GM12873 (cell line): ENCODE measurements at regions not wholly inside any gene's neighbourhood (a gene's known extent, or its start where the extent isn't known, plus 50 kb on each side); places are given as distances from the start of the nearest gene placed in this dataset.

Source experiments
- CTCF ChIP-seq: IDR thresholded peaks from 2 replicates; pipeline ENCODE4 v1.5.1; 2012; ENCODE audit warnings: low read depth, mild to moderate bottlenecking, moderate library complexity, low read length, control low read depth; ENCODE audit not compliant: insufficient read depth; ENCODE audit errors: missing control alignments

- no peak for TF ChIP-seq CTCF
Observed at GRCh38 chr3:124610130-124610529, 120.1 kb upstream of the UMPS start.

GRCh38 chr3:124611520-124611919 is 118.7 kb upstream of the UMPS start:
- no peak for TF ChIP-seq CTCF

- no peak for TF ChIP-seq CTCF
Observed at GRCh38 chr3:124615896-124616543, 114.2 kb upstream of the UMPS start.

- TF ChIP-seq CTCF, result no peak
Observed at GRCh38 chr3:124617177-124617576, 113.1 kb upstream of the UMPS start.

- no peak for TF ChIP-seq CTCF
Observed at GRCh38 chr3:124619887-124620599, 110.2 kb upstream of the UMPS start.

- no peak for TF ChIP-seq CTCF
Observed at GRCh38 chr3:124620600-124621063, 109.6 kb upstream of the UMPS start.

- TF ChIP-seq CTCF, result no peak
Observed at GRCh38 chr3:124621498-124621897, 108.8 kb upstream of the UMPS start.
